Skin epidermis (tissue), 12 donors: ENCODE measurements at regions not wholly inside any gene's neighbourhood (a gene's known extent, or its start where the extent isn't known, plus 50 kb on each side); places are given as distances from the start of the nearest gene placed in this dataset.

Source experiments
- H3K27ac ChIP-seq, 21 experiments: fragments of 200-600 bp; sonication (generic) in 11 of 21; one replicate each; pipeline ENCODE4 v1.5.0; 2020; ENCODE audit warnings: mild to moderate bottlenecking in 3 of 21, inconsistent platforms in 2 of 21, moderate library complexity in 2 of 21
- H3K4me3 ChIP-seq, 7 experiments: fragments of 200-600 bp; sonication (generic) in 2 of 7; one replicate each; pipeline ENCODE4 v1.5.0; 2020; ENCODE audit warnings: inconsistent platforms in 2 of 7, mild to moderate bottlenecking in 2 of 7, moderate library complexity in 1 of 7

DNA sequence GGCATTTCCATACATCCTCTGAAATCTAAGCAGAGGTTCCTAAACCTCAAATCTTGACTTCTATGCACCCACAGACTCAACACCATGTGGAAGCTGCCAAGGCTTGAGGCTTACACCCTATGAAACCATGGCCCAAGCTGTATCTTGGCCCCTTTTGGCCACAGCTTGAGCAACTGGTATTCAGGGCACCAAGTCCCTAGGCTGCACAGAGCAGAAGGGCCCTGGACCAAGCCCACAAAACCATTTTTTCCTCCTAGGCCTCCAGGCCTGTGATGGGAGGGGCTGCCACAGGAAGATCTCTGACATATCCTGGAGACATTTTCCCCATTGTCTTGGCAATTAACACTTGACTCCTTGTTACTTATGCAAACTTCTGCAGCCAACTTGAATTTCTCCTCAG lies 54.4 kb upstream of the IL12A start:
- H3K4me3 ChIP-seq = no peak overlapping the region
- no peak overlapping the region for H3K27ac ChIP-seq

DNA sequence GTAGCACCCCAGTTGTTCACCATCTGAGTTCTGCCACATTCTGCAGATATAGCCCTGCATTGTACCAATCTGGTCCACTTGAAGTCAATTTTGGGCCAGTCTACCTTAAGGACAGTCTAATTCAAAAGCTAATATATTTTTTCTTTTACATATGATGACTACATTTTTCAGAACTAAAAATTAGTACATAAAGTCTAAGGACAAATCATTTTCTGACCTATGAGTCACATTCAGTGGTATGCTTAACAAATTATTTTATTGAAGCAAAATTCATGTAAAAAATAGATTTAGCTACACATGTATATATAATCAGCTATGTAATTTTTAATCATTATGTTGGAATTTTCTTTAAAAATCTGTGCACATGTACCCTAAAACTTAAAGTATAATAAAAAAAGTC lies 52.1 kb upstream of the IL12A start:
- H3K27ac ChIP-seq = no peak overlapping the region
- no peak overlapping the region for H3K4me3 ChIP-seq

- Histone ChIP-seq H3K27ac (no peak overlapping the region), H3K4me3 (no peak overlapping the region)
Observed at GRCh38 chr3:159937561-159938166, 51.0 kb upstream of the IL12A start.

GRCh38 chr3:159938714-159939113 lies 49.9 kb upstream of the IL12A start:
- Histone ChIP-seq H3K27ac (no peak overlapping the region), H3K4me3 (no peak overlapping the region)
